ENCODE measurements at regions not wholly inside any gene's neighbourhood (a gene's known extent, or its start where the extent isn't known, plus 50 kb on each side); places are given as distances from the start of the nearest gene placed in this dataset.

DNA sequence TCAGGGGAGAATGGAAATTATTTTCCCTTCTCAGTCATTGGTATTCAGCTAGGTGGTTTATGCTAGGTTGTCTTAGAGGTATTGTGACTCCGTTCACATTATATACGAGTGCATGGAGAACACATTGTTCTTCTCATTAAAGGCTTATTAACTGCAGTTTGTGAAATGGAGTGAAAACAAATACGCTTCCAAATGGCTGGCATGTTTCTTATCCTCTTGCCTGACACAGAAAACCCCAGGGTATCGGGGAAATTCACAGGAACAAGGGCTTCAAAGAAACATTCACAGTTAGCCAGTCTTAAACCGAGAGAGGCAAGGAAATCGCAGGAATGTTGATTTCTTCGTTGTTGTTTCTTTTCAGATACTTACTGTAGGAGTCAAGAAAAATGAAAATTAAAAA is 1047.9 kb upstream of the RBFOX1 start:
- H3K9ac ChIP-seq (ENCODE audit: low read depth in 1 of 3, low read length in 3 of 3): no peak overlapping the region

DNA sequence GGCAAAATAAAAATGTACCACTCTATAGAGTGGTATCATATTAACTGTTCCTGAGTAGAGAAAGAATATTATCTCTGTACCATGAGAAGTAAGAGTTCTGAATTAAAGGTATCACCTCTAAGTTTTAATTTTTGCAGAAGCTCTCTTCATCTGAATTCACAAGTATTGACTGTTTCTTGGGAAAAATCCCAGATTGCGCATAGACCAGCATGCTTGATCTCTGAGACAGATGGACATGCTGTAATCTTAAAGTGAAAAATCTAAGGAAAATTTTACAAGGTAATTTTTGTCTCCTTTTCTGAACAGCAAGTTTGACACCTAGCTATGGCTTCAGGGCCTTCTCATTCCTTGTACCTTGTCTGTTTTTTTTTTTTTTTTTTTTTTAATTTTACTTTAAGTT is 1050.7 kb upstream of the RBFOX1 start:
- Histone ChIP-seq H3K36me3 (ENCODE audit: control insufficient read depth in 3 of 3, insufficient read depth in 3 of 3, low read length in 3 of 3) (no peaks in the 10 kb centered on the region), H3K9me3 (ENCODE audit: control insufficient read depth in 3 of 3, low read length in 3 of 3) (no peaks in the 10 kb centered on the region), H3K27ac (ENCODE audit: low read depth, low read length) (no peak overlapping the region), H3K4me3 (ENCODE audit: low read length in 3 of 3) (no peak overlapping the region), H3K4me1 (ENCODE audit: control insufficient read depth in 3 of 3, insufficient read depth in 3 of 3, low read length in 3 of 3) (no peaks in the 10 kb centered on the region), H3K27me3 (ENCODE audit: control insufficient read depth in 3 of 3, insufficient read depth in 3 of 3, low read length in 3 of 3) (no peaks in the 10 kb centered on the region), H3K9ac (ENCODE audit: low read depth in 1 of 3, low read length in 3 of 3) (no peak overlapping the region)

More for the DNA sequence above, 1047.9 kb upstream of the RBFOX1 start:
- Histone ChIP-seq H3K4me3 (ENCODE audit: low read length in 3 of 3) (no peak overlapping the region), H3K36me3 (ENCODE audit: control insufficient read depth in 3 of 3, insufficient read depth in 3 of 3, low read length in 3 of 3) (no peaks in the 10 kb centered on the region), H3K9me3 (ENCODE audit: control insufficient read depth in 3 of 3, low read length in 3 of 3) (peaks cover 0 to 2% (median 0%) of the 10 kb centered on the region in 3 donors), H3K27me3 (ENCODE audit: control insufficient read depth in 3 of 3, insufficient read depth in 3 of 3, low read length in 3 of 3) (no peaks in the 10 kb centered on the region), H3K4me1 (ENCODE audit: control insufficient read depth in 3 of 3, insufficient read depth in 3 of 3, low read length in 3 of 3) (no peaks in the 10 kb centered on the region), H3K27ac (ENCODE audit: low read depth, low read length) (no peak overlapping the region)

DNA sequence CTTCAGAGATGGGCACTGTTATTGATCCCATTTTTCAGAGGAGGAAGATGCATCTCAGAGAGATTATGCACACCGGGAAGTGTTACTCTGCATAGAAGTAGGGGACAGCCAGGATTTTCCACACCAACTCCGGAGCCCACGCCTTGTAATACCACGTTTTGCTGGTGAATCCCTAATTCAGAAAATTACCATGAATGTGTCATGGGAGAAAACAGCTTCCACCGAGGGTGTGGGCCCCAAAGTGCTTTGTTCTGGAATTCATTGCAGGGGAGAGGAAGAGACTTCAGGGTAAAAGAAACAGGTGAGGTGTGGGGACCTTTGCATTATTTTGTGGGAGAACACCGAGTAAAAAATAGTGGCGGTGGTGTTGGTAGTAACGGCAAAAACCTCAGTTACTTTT is 1051.4 kb upstream of the RBFOX1 start:
- H3K27ac ChIP-seq (ENCODE audit: low read depth, low read length): no peak overlapping the region
- H3K9ac ChIP-seq (ENCODE audit: low read depth in 1 of 3, low read length in 3 of 3): no peak overlapping the region
- no peaks in the 10 kb centered on the region for H3K4me1 ChIP-seq (ENCODE audit: control insufficient read depth in 3 of 3, insufficient read depth in 3 of 3, low read length in 3 of 3)
- H3K9me3 ChIP-seq (ENCODE audit: control insufficient read depth in 3 of 3, low read length in 3 of 3): no peaks in the 10 kb centered on the region
- no peaks in the 10 kb centered on the region for H3K36me3 ChIP-seq (ENCODE audit: control insufficient read depth in 3 of 3, insufficient read depth in 3 of 3, low read length in 3 of 3)
- H3K27me3 ChIP-seq (ENCODE audit: control insufficient read depth in 3 of 3, insufficient read depth in 3 of 3, low read length in 3 of 3): no peaks in the 10 kb centered on the region
- no peak overlapping the region for H3K4me3 ChIP-seq (ENCODE audit: low read length in 3 of 3)

DNA sequence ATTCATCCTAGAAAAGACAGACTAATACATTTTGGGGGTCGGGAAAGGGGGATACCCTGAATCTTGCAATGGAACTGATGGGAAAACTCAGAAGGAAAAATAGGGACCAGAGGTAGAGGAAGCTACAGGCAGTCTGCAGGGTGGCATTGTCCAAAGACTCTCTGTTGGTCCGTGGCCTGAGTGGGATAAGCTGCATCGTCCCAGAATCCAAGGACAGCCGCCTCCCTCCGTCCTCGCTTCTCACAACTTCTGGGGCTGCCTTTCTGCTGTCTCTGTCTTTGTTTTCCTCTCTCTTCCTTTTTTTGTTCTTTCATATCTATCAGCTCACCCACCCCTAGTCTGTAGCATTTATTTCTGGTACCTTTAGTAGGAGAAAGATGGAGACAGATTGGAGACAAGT is 1052.6 kb upstream of the RBFOX1 start:
- H3K4me3 ChIP-seq (ENCODE audit: low read length in 3 of 3): no peak overlapping the region
- no peaks in the 10 kb centered on the region for H3K36me3 ChIP-seq (ENCODE audit: control insufficient read depth in 3 of 3, insufficient read depth in 3 of 3, low read length in 3 of 3)
- no peak overlapping the region for H3K27ac ChIP-seq (ENCODE audit: low read depth, low read length)
- H3K9me3 ChIP-seq (ENCODE audit: control insufficient read depth in 3 of 3, low read length in 3 of 3): no peaks in the 10 kb centered on the region
- no peak overlapping the region for H3K9ac ChIP-seq (ENCODE audit: low read depth in 1 of 3, low read length in 3 of 3)
- H3K4me1 ChIP-seq (ENCODE audit: control insufficient read depth in 3 of 3, insufficient read depth in 3 of 3, low read length in 3 of 3): no peaks in the 10 kb centered on the region
- no peaks in the 10 kb centered on the region for H3K27me3 ChIP-seq (ENCODE audit: control insufficient read depth in 3 of 3, insufficient read depth in 3 of 3, low read length in 3 of 3)

DNA sequence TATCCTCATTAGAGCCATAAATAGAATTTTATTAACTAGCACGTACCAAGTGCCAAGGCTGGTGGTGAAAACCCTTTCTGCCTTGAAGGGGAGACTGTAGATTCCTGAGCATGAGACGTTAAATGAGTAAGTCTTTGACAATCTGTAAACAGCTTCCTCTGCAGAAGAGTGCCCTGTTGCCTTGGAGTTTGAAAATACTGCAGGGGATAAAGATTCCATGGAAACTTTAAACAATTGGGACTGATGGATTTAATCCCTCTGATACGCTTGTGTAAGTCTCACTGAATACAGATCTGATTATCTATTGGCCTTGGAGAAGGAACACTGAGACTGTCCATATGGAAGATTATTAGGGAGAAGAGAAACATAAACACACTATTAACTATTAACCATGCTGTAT is 1053.4 kb upstream of the RBFOX1 start:
- Histone ChIP-seq H3K27me3 (ENCODE audit: control insufficient read depth in 3 of 3, insufficient read depth in 3 of 3, low read length in 3 of 3) (no peaks in the 10 kb centered on the region), H3K4me3 (ENCODE audit: low read length in 3 of 3) (no peak overlapping the region), H3K4me1 (ENCODE audit: control insufficient read depth in 3 of 3, insufficient read depth in 3 of 3, low read length in 3 of 3) (no peaks in the 10 kb centered on the region), H3K27ac (ENCODE audit: low read depth, low read length) (no peak overlapping the region), H3K36me3 (ENCODE audit: control insufficient read depth in 3 of 3, insufficient read depth in 3 of 3, low read length in 3 of 3) (no peaks in the 10 kb centered on the region), H3K9me3 (ENCODE audit: control insufficient read depth in 3 of 3, low read length in 3 of 3) (no peaks in the 10 kb centered on the region), H3K9ac (ENCODE audit: low read depth in 1 of 3, low read length in 3 of 3) (no peak overlapping the region)

DNA sequence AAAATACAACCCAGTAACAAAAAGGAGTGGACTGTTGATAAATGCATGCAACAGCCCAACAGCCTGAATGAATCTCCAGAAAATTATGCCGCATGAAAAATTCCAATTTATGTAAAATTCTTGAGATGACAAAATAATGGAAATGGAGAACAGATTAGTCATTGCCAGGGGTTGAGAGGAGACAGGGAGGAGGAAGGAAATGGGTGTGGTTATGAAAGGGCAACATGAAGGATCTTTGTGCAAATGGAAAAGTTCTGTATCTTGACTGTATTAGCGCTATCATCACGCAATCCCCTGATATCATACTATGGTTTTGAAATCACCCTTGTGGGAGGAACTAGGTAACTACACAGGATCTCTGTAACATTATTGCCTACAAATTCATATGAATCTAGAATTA is 1058.3 kb upstream of the RBFOX1 start:
- no peaks in the 10 kb centered on the region for H3K4me1 ChIP-seq (ENCODE audit: control insufficient read depth in 3 of 3, insufficient read depth in 3 of 3, low read length in 3 of 3)
- H3K4me3 ChIP-seq (ENCODE audit: low read length in 3 of 3): no peak overlapping the region
- H3K27ac ChIP-seq (ENCODE audit: low read depth, low read length): no peak overlapping the region
- H3K9me3 ChIP-seq (ENCODE audit: control insufficient read depth in 3 of 3, low read length in 3 of 3): no peaks in the 10 kb centered on the region
- no peak overlapping the region for H3K9ac ChIP-seq (ENCODE audit: low read depth in 1 of 3, low read length in 3 of 3)
- H3K36me3 ChIP-seq (ENCODE audit: control insufficient read depth in 3 of 3, insufficient read depth in 3 of 3, low read length in 3 of 3): no peaks in the 10 kb centered on the region
- H3K27me3 ChIP-seq (ENCODE audit: control insufficient read depth in 3 of 3, insufficient read depth in 3 of 3, low read length in 3 of 3): no peaks in the 10 kb centered on the region

DNA sequence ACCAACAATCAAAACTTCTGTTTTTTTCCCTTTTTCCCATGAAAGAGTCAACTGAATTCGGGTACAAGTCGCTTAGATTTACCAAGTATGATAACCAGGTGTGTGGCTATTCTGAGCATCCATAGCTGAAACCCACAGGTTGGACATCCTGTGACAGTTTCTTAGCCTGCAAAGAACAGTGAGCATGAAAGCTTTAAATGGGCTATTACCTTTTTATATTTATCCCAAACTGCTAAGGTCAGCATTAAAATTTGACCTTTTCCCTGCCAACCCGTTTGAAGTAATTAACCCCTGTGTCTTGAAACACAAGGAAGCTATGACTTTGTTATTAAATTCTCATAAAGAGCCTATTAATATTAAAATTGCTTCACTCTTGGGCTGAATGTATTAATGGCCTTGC is 1065.0 kb upstream of the RBFOX1 start:
- no peaks in the 10 kb centered on the region for H3K36me3 ChIP-seq (ENCODE audit: control insufficient read depth in 3 of 3, insufficient read depth in 3 of 3, low read length in 3 of 3)
- H3K4me3 ChIP-seq (ENCODE audit: low read length in 3 of 3): no peak overlapping the region
- H3K9ac ChIP-seq (ENCODE audit: low read depth in 1 of 3, low read length in 3 of 3): no peak overlapping the region
- H3K4me1 ChIP-seq (ENCODE audit: control insufficient read depth in 3 of 3, insufficient read depth in 3 of 3, low read length in 3 of 3): no peaks in the 10 kb centered on the region
- H3K27me3 ChIP-seq (ENCODE audit: control insufficient read depth in 3 of 3, insufficient read depth in 3 of 3, low read length in 3 of 3): no peaks in the 10 kb centered on the region
- no peak overlapping the region for H3K27ac ChIP-seq (ENCODE audit: low read depth, low read length)
- peaks cover 0 to 2% (median 0%) of the 10 kb centered on the region in 3 donors for H3K9me3 ChIP-seq (ENCODE audit: control insufficient read depth in 3 of 3, low read length in 3 of 3)

DNA sequence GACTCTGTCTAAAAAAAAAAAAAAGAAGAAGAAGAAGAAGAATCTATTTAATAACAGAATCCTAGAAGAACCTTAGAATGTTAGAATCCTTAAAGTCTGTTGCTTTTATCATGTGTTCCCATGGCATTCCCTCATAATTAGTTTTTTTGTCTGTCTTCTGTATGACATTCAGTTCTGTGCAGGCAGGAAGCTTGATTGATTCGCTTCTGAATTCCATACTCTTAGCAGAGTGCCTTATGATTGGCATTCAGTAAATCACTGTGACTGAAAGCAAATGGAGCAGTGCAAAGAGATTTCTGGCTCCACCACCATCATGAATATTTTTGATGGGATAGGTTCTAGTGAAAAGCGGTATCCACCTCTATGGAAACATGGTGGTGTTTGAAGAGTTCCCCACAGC is 1065.9 kb upstream of the RBFOX1 start:
- Histone ChIP-seq H3K36me3 (ENCODE audit: control insufficient read depth in 3 of 3, insufficient read depth in 3 of 3, low read length in 3 of 3) (no peaks in the 10 kb centered on the region), H3K4me1 (ENCODE audit: control insufficient read depth in 3 of 3, insufficient read depth in 3 of 3, low read length in 3 of 3) (no peaks in the 10 kb centered on the region), H3K9ac (ENCODE audit: low read depth in 1 of 3, low read length in 3 of 3) (no peak overlapping the region), H3K9me3 (ENCODE audit: control insufficient read depth in 3 of 3, low read length in 3 of 3) (peaks cover 0 to 2% (median 0%) of the 10 kb centered on the region in 3 donors), H3K27me3 (ENCODE audit: control insufficient read depth in 3 of 3, insufficient read depth in 3 of 3, low read length in 3 of 3) (no peaks in the 10 kb centered on the region), H3K27ac (ENCODE audit: low read depth, low read length) (no peak overlapping the region), H3K4me3 (ENCODE audit: low read length in 3 of 3) (no peak overlapping the region)

DNA sequence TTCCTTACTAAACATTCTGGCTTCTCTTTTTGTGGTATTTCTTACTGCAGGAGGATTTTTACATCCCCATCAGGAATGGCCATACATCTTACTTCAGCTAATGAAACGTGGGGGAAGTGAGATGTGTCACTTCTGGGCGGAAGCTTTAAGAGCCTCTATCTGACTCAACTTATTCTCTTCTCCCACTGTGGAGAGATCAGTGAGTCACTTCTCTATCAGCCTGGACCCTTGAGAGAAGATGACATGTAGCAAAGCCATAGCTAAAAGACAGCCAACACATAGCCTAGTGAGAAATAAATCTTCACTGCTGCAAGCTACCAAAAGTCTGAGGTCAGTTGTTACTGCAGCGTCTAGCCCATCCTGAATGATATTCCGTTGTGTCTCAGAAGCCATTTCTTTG is 1066.7 kb upstream of the RBFOX1 start:
- H3K27me3 ChIP-seq (ENCODE audit: control insufficient read depth in 3 of 3, insufficient read depth in 3 of 3, low read length in 3 of 3): no peaks in the 10 kb centered on the region
- no peak overlapping the region for H3K27ac ChIP-seq (ENCODE audit: low read depth, low read length)
- no peaks in the 10 kb centered on the region for H3K4me1 ChIP-seq (ENCODE audit: control insufficient read depth in 3 of 3, insufficient read depth in 3 of 3, low read length in 3 of 3)
- no peaks in the 10 kb centered on the region for H3K36me3 ChIP-seq (ENCODE audit: control insufficient read depth in 3 of 3, insufficient read depth in 3 of 3, low read length in 3 of 3)
- H3K9me3 ChIP-seq (ENCODE audit: control insufficient read depth in 3 of 3, low read length in 3 of 3): peaks cover 0 to 2% (median 0%) of the 10 kb centered on the region in 3 donors
- no peak overlapping the region for H3K4me3 ChIP-seq (ENCODE audit: low read length in 3 of 3)
- H3K9ac ChIP-seq (ENCODE audit: low read depth in 1 of 3, low read length in 3 of 3): no peak overlapping the region

DNA sequence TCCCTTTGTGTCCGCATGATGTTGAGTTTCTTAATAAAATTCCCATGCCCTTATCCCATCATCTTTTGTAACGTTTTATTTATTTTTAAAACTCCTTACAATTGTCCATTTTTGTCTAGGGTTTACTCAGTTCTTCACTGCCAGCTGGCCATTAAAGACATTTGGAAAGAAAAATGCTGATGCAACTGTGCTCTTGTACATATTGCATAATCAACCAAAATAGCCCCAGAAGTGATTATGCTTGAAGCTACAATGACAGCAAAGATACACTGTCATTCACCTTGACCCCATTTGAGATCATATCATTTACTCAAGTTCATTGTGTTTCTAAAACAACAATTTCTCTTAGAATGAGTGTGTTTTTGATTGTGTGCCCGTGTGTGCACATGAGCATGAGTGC is 1074.6 kb upstream of the RBFOX1 start:
- H3K27ac ChIP-seq (ENCODE audit: low read depth, low read length): no peak overlapping the region
- H3K9ac ChIP-seq (ENCODE audit: low read depth in 1 of 3, low read length in 3 of 3): no peak overlapping the region
- no peaks in the 10 kb centered on the region for H3K27me3 ChIP-seq (ENCODE audit: control insufficient read depth in 3 of 3, insufficient read depth in 3 of 3, low read length in 3 of 3)
- H3K36me3 ChIP-seq (ENCODE audit: control insufficient read depth in 3 of 3, insufficient read depth in 3 of 3, low read length in 3 of 3): no peaks in the 10 kb centered on the region
- no peaks in the 10 kb centered on the region for H3K4me1 ChIP-seq (ENCODE audit: control insufficient read depth in 3 of 3, insufficient read depth in 3 of 3, low read length in 3 of 3)
- peaks cover 0 to 6% (median 3%) of the 10 kb centered on the region in 3 donors for H3K9me3 ChIP-seq (ENCODE audit: control insufficient read depth in 3 of 3, low read length in 3 of 3)
- no peak overlapping the region for H3K4me3 ChIP-seq (ENCODE audit: low read length in 3 of 3)

DNA sequence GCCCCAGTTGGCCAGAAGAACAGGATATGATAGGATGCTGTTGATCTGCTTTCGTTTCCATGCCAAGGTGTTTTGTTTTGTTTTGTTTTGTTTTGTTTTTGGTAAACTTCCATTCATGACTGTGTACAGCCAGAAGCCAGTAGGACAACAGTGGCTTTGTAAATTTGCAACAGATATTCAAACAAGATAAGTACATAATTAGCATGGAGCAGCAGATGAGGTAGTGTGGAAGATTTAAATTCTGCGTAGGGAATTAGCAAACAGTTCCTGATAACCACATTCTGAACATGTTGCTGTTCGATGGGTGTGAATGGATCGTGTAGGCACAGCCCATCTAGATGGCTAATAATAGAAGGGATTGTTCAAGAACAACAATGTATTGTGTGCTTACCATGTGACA is 1080.1 kb upstream of the RBFOX1 start:
- H3K27me3 ChIP-seq (ENCODE audit: control insufficient read depth in 3 of 3, insufficient read depth in 3 of 3, low read length in 3 of 3): no peaks in the 10 kb centered on the region
- H3K36me3 ChIP-seq (ENCODE audit: control insufficient read depth in 3 of 3, insufficient read depth in 3 of 3, low read length in 3 of 3): no peaks in the 10 kb centered on the region
- peaks cover 0 to 6% (median 3%) of the 10 kb centered on the region in 3 donors for H3K9me3 ChIP-seq (ENCODE audit: control insufficient read depth in 3 of 3, low read length in 3 of 3)
- no peaks in the 10 kb centered on the region for H3K4me1 ChIP-seq (ENCODE audit: control insufficient read depth in 3 of 3, insufficient read depth in 3 of 3, low read length in 3 of 3)
- no peak overlapping the region for H3K27ac ChIP-seq (ENCODE audit: low read depth, low read length)
- H3K4me3 ChIP-seq (ENCODE audit: low read length in 3 of 3): no peak overlapping the region
- no peak overlapping the region for H3K9ac ChIP-seq (ENCODE audit: low read depth in 1 of 3, low read length in 3 of 3)
